AG20443 (cell line): ENCODE measurements at regions not wholly inside any gene's neighbourhood (a gene's known extent, or its start where the extent isn't known, plus 50 kb on each side); places are given as distances from the start of the nearest gene placed in this dataset.

Source experiments
- DNase-seq: peaks from one replicate; pipeline ENCODE4 v3.0.0; 2012; ENCODE audit warnings: low spot score, mixed read lengths

- no peak for DNase-seq
Observed at GRCh38 chr6:156517088-156517487, 260.1 kb upstream of the ARID1B start.

- DNase-seq, result no peak
Observed at GRCh38 chr6:156515242-156515641, 261.9 kb upstream of the ARID1B start.

GRCh38 chr6:156513504-156513903, 263.7 kb upstream of the ARID1B start:
- no peak for DNase-seq

- DNase-seq, result no peak
Observed at GRCh38 chr6:156511570-156511969, 265.6 kb upstream of the ARID1B start.

- DNase-seq, result no peak
Observed at GRCh38 chr6:156511051-156511450, 266.1 kb upstream of the ARID1B start.

GRCh38 chr6:156510242-156510641, 266.9 kb upstream of the ARID1B start:
- DNase-seq, result no peak

- no peak for DNase-seq
Observed at GRCh38 chr6:156509496-156509895, 267.7 kb upstream of the ARID1B start.

- DNase-seq, result no peak
Observed at GRCh38 chr6:156508923-156509322, 268.3 kb upstream of the ARID1B start.

GRCh38 chr6:156508126-156508525, 269.1 kb upstream of the ARID1B start:
- DNase-seq, result no peak

GRCh38 chr6:156507656-156508055, 269.5 kb upstream of the ARID1B start:
- no peak for DNase-seq

GRCh38 chr6:156507106-156507505, 270.1 kb upstream of the ARID1B start:
- DNase-seq, result no peak

- DNase-seq, result no peak
Observed at GRCh38 chr6:156502969-156503504, 274.1 kb upstream of the ARID1B start.

GRCh38 chr6:156497618-156498017, 279.6 kb upstream of the ARID1B start:
- DNase-seq, result no peak

- no peak for DNase-seq
Observed at GRCh38 chr6:156487877-156488276, 289.3 kb upstream of the ARID1B start.

- no peak for DNase-seq
Observed at GRCh38 chr6:156485150-156485549, 292.0 kb upstream of the ARID1B start.

- DNase-seq, result no peak
Observed at GRCh38 chr6:156474507-156475120, 302.6 kb upstream of the ARID1B start.

- no peak for DNase-seq
Observed at GRCh38 chr6:156471000-156471399, 306.2 kb upstream of the ARID1B start.

GRCh38 chr6:156464100-156464878, 312.9 kb upstream of the ARID1B start:
- no peak for DNase-seq

- DNase-seq, result no peak
Observed at GRCh38 chr6:156461647-156462046, 315.5 kb upstream of the ARID1B start.

GRCh38 chr6:156457601-156458000, 319.6 kb upstream of the ARID1B start:
- DNase-seq, result no peak

GRCh38 chr6:156455847-156456246, 321.3 kb upstream of the ARID1B start:
- DNase-seq, result no peak

- no peak for DNase-seq
Observed at GRCh38 chr6:156454867-156455266, 322.3 kb upstream of the ARID1B start.

GRCh38 chr6:156451726-156452125, 325.5 kb upstream of the ARID1B start:
- DNase-seq, result no peak

GRCh38 chr6:156451088-156451487, 326.1 kb upstream of the ARID1B start:
- DNase-seq, result no peak
